ENCODE measurements at regions not wholly inside any gene's neighbourhood (a gene's known extent, or its start where the extent isn't known, plus 50 kb on each side); places are given as distances from the start of the nearest gene placed in this dataset.

DNA sequence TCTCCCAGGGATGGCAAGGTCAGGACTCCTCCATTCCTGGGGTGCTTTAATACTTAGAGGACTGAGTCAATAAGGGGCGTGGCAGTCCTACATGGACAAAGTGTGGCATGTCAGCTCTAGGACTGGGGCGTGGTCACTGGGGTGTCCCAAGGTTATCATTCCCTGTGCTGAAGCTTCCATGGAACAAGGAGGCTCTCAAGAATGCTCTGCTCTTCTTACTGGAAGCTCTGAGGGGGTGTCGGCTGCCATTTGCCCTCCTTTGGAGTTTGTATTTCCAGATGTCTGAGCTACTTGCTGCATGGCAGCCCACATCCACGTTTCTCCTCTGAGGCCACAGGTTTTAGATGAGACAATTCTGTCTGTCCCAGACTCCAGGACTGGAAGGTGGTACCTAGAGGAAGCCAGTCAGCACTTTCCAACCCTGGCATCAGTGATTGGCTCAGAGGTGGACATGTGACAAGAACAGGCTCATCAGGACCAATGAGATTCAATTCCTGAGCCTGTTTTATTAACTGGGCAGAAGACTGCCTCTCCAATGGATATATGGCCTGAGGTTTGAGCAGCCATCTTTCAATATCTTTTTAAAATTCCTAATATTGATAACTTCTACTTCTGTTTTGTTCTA, 128.9 kb upstream of the ARL4C start:
- Histone ChIP-seq H3K9me3 (ENCODE audit: control insufficient read depth in 2 of 2, low read length in 2 of 2) (no peaks in the 10 kb centered on the region), H3K4me3 (ENCODE audit: low read length in 2 of 2) (no peak overlapping the region), H3K27ac (ENCODE audit: low read length) (no peak overlapping the region), H3K36me3 (ENCODE audit: control insufficient read depth in 2 of 2, insufficient read depth in 2 of 2, low read length in 2 of 2) (no peaks in the 10 kb centered on the region), H3K4me1 (ENCODE audit: control insufficient read depth, insufficient read depth, low read length) (peaks cover under 1% of the 10 kb centered on the region), H3K27me3 (ENCODE audit: control insufficient read depth in 1 of 2, insufficient read depth in 2 of 2, low read length in 2 of 2) (no peaks in the 10 kb centered on the region), H3K9ac (ENCODE audit: low read length in 2 of 2) (no peak overlapping the region)

DNA sequence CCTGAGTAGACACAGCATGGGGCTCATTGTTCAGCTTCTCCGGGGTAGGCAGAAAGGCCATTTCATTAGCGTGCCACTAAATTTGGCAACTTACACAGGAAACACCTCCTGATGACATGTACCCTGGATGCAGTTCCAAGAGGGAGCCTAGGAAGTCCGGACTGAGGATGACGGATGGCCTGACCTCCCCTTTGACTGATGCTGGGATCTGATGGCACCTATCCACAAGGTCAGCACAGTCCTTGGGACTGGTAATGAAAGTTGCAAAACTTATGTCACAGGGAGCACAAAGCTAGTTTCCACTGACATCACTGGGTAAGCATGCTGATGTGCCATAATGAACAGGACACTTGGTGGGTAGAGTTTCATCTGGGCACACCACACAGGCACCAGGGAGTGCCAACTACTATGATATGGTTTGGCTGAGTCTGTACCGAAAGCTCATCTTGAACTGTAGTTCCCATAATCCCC, 126.7 kb upstream of the ARL4C start:
- Histone ChIP-seq H3K27ac (ENCODE audit: low read length) (no peak overlapping the region), H3K9me3 (ENCODE audit: control insufficient read depth in 2 of 2, low read length in 2 of 2) (no peaks in the 10 kb centered on the region), H3K27me3 (ENCODE audit: control insufficient read depth in 1 of 2, insufficient read depth in 2 of 2, low read length in 2 of 2) (no peaks in the 10 kb centered on the region), H3K4me3 (ENCODE audit: low read length in 2 of 2) (no peak overlapping the region), H3K36me3 (ENCODE audit: control insufficient read depth in 2 of 2, insufficient read depth in 2 of 2, low read length in 2 of 2) (no peaks in the 10 kb centered on the region), H3K9ac (ENCODE audit: low read length in 2 of 2) (no peak overlapping the region), H3K4me1 (ENCODE audit: control insufficient read depth, insufficient read depth, low read length) (no peaks in the 10 kb centered on the region)

DNA sequence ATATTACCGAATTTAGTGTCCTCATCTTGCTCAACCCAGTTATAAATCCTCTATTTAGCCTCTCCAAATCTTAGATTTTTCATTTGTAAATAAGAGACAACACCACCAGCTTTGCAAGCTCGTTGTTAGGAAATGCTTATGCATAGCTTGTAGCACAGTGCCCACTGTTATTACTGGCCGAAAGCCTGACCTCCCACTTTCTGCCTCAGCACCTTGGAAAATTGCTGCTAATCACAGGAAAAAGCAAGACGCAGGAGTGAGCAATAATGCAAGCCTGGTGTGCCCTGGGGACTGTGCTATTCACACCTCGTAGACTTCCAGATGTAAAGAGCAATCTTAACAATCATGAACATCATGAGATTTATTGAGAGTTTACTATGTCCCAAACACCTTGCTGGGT, 124.2 kb upstream of the ARL4C start:
- Histone ChIP-seq H3K4me1 (ENCODE audit: control insufficient read depth, insufficient read depth, low read length) (no peaks in the 10 kb centered on the region), H3K36me3 (ENCODE audit: control insufficient read depth in 2 of 2, insufficient read depth in 2 of 2, low read length in 2 of 2) (no peaks in the 10 kb centered on the region), H3K9ac (ENCODE audit: low read length in 2 of 2) (no peak overlapping the region), H3K4me3 (ENCODE audit: low read length in 2 of 2) (no peak overlapping the region), H3K27me3 (ENCODE audit: control insufficient read depth in 1 of 2, insufficient read depth in 2 of 2, low read length in 2 of 2) (no peaks in the 10 kb centered on the region), H3K9me3 (ENCODE audit: control insufficient read depth in 2 of 2, low read length in 2 of 2) (no peaks in the 10 kb centered on the region), H3K27ac (ENCODE audit: low read length) (no peak overlapping the region)

DNA sequence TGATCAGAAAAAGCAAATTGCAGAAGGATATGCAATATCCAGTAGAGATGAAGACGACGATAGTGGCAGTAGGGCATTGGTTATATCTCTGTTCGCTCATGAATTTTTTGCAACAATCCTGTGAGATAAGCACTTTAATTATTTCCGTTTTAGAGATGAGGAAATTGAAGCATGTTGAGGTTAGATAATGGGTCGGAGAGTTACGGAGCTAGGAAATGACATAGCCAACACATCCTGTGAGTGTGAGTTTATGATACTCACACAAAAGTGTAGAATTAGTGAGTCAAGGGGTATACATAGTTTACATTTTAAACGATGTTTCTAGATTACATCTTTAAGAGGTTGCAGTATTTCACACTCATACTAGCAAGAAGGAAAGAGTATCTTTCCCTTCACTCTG, 123.1 kb upstream of the ARL4C start:
- no peaks in the 10 kb centered on the region for H3K4me1 ChIP-seq (ENCODE audit: control insufficient read depth, insufficient read depth, low read length)
- H3K9me3 ChIP-seq (ENCODE audit: control insufficient read depth in 2 of 2, low read length in 2 of 2): no peaks in the 10 kb centered on the region
- no peaks in the 10 kb centered on the region for H3K27me3 ChIP-seq (ENCODE audit: control insufficient read depth in 1 of 2, insufficient read depth in 2 of 2, low read length in 2 of 2)
- H3K9ac ChIP-seq (ENCODE audit: low read length in 2 of 2): no peak overlapping the region
- H3K36me3 ChIP-seq (ENCODE audit: control insufficient read depth in 2 of 2, insufficient read depth in 2 of 2, low read length in 2 of 2): no peaks in the 10 kb centered on the region
- no peak overlapping the region for H3K27ac ChIP-seq (ENCODE audit: low read length)
- no peak overlapping the region for H3K4me3 ChIP-seq (ENCODE audit: low read length in 2 of 2)

DNA sequence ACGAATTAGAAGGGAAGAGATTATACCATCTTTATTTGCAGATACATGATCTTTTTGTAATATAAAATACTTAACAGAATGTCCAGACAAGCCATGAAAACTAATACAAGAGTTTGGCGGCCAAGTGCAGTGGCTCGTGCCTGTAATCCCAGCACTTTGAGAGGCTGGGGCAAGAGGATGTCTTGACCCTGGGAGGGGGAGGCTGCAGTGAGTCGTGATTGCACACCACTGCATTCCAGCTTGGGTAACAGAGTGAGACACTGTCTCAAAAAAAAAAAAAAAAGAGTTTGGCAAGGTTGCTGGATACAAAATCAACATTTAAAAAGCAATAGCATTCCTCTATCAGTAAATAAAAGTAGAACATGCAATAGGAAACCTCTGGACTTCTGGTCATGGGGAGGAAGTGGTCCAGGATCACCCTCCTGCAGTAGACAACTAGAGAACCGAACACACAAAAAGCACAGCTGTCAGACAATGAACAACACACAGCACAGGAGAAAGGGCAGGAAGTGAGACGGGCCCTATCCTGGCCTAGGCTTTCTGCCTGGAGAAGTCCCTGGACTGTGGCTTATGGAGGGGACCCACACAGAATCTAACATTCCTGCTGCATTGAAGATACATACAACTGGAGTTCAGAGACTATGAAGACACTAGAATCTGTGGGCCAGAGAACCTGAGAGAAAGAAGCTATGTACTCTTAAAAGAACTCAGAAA, 118.9 kb upstream of the ARL4C start:
- no peaks in the 10 kb centered on the region for H3K27me3 ChIP-seq (ENCODE audit: control insufficient read depth in 1 of 2, insufficient read depth in 2 of 2, low read length in 2 of 2)
- no peak overlapping the region for H3K27ac ChIP-seq (ENCODE audit: low read length)

DNA sequence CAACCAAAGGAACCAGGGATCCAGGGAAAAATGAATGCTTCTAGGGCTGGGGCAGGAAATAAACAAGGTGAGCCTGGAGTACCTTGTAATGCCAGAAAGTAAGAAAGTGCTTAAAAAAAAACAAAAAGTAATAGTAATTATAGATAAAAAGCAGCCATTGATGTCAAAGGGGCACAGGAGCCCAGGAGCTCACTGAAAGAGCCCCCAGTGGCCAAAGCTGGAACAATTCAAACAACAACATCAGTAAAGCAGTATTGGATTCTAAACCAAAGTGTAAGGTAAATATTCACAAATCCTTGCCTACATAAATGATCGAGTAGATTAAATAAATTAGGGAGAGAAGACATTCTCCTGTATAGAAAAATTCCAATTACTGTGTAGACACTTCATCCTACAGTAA, 114.3 kb upstream of the ARL4C start:
- Histone ChIP-seq H3K4me1 (ENCODE audit: control insufficient read depth, insufficient read depth, low read length) (no peaks in the 10 kb centered on the region), H3K9me3 (ENCODE audit: control insufficient read depth in 2 of 2, low read length in 2 of 2) (peaks cover 0 to 4% of the 10 kb centered on the region in 2 donors), H3K4me3 (ENCODE audit: low read length in 2 of 2) (no peak overlapping the region)

More for the DNA sequence above, 118.9 kb upstream of the ARL4C start:
- no peak overlapping the region for H3K9ac ChIP-seq (ENCODE audit: low read length in 2 of 2)
- H3K9me3 ChIP-seq (ENCODE audit: control insufficient read depth in 2 of 2, low read length in 2 of 2): peaks cover 0 to 4% of the 10 kb centered on the region in 2 donors
- H3K36me3 ChIP-seq (ENCODE audit: control insufficient read depth in 2 of 2, insufficient read depth in 2 of 2, low read length in 2 of 2): no peaks in the 10 kb centered on the region
- no peak overlapping the region for H3K4me3 ChIP-seq (ENCODE audit: low read length in 2 of 2)
- no peaks in the 10 kb centered on the region for H3K4me1 ChIP-seq (ENCODE audit: control insufficient read depth, insufficient read depth, low read length)

DNA sequence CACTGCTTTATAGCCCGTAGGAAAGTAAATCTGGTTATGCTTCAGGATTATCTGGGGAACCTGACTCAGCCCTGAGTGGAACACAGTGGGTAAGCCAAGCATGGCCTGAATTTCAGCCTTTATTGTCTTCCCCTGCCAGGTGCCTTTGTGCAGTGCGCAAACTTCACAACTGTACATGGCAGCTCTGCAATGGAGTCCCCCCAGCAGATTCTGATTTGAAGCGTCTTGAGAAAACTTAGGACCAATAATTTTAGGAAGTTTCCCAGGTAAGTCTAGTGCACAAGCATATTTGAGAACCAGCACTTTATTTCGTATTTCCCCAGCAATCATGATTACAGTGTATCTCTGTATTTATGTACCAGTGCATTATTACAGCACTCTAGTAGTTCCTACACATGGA, 112.1 kb upstream of the ARL4C start:
- Histone ChIP-seq H3K4me1 (ENCODE audit: control insufficient read depth, insufficient read depth, low read length) (no peaks in the 10 kb centered on the region), H3K36me3 (ENCODE audit: control insufficient read depth in 2 of 2, insufficient read depth in 2 of 2, low read length in 2 of 2) (no peaks in the 10 kb centered on the region), H3K9ac (ENCODE audit: low read length in 2 of 2) (no peak overlapping the region)

More for the DNA sequence above, 114.3 kb upstream of the ARL4C start:
- H3K36me3 ChIP-seq (ENCODE audit: control insufficient read depth in 2 of 2, insufficient read depth in 2 of 2, low read length in 2 of 2): no peaks in the 10 kb centered on the region
- no peaks in the 10 kb centered on the region for H3K27me3 ChIP-seq (ENCODE audit: control insufficient read depth in 1 of 2, insufficient read depth in 2 of 2, low read length in 2 of 2)
- no peak overlapping the region for H3K9ac ChIP-seq (ENCODE audit: low read length in 2 of 2)
- no peak overlapping the region for H3K27ac ChIP-seq (ENCODE audit: low read length)

DNA sequence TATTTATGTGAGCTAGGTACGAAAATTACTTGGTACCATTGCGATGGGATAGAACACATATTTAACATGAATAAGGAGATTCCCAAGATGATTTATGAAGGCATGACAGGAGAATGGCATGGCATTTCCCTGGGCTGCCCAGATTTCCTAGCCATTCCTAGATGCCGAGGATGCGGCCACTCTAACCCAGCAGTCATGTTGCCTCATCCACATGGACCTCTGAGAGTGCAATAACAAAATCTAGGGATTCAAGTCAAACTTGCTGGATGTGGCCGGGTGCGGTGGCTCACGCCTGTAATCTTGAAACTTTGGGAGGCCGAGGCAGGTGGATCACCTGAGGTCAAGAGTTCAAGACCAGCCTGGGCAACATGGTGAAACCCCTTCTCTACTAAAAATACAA, 110.8 kb upstream of the ARL4C start:
- Histone ChIP-seq H3K27me3 (ENCODE audit: control insufficient read depth in 1 of 2, insufficient read depth in 2 of 2, low read length in 2 of 2) (peaks cover 0 to 5% of the 10 kb centered on the region in 2 donors), H3K4me3 (ENCODE audit: low read length in 2 of 2) (no peak overlapping the region), H3K9ac (ENCODE audit: low read length in 2 of 2) (no peak overlapping the region), H3K4me1 (ENCODE audit: control insufficient read depth, insufficient read depth, low read length) (no peaks in the 10 kb centered on the region), H3K27ac (ENCODE audit: low read length) (no peak overlapping the region), H3K9me3 (ENCODE audit: control insufficient read depth in 2 of 2, low read length in 2 of 2) (peaks cover 0 to 4% of the 10 kb centered on the region in 2 donors), H3K36me3 (ENCODE audit: control insufficient read depth in 2 of 2, insufficient read depth in 2 of 2, low read length in 2 of 2) (no peaks in the 10 kb centered on the region)

More for the DNA sequence above, 112.1 kb upstream of the ARL4C start:
- Histone ChIP-seq H3K4me3 (ENCODE audit: low read length in 2 of 2) (no peak overlapping the region), H3K9me3 (ENCODE audit: control insufficient read depth in 2 of 2, low read length in 2 of 2) (peaks cover 0 to 4% of the 10 kb centered on the region in 2 donors), H3K27me3 (ENCODE audit: control insufficient read depth in 1 of 2, insufficient read depth in 2 of 2, low read length in 2 of 2) (peaks cover 0 to 5% of the 10 kb centered on the region in 2 donors), H3K27ac (ENCODE audit: low read length) (no peak overlapping the region)

DNA sequence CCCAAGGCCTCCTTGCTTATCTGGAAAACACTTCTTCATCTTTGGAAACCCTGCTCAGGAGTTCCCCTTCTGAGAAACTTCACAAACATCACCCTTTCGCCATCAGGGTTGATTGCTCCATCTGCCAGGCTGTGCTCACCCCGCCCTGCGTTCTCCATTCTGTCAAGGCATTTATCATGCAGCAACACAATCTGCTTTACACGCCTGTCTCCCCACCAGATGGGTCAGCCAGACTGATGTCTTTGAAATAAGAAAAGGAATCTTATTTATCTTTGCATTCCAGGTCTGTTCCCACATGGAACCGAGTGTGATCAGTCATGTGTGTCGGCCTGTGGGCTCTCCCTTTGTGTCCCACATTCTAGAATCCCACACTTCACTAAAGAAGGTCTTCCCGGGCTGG, 110.0 kb upstream of the ARL4C start:
- Histone ChIP-seq H3K36me3 (ENCODE audit: control insufficient read depth in 2 of 2, insufficient read depth in 2 of 2, low read length in 2 of 2) (no peaks in the 10 kb centered on the region), H3K4me3 (ENCODE audit: low read length in 2 of 2) (no peak overlapping the region), H3K4me1 (ENCODE audit: control insufficient read depth, insufficient read depth, low read length) (no peaks in the 10 kb centered on the region), H3K9me3 (ENCODE audit: control insufficient read depth in 2 of 2, low read length in 2 of 2) (peaks cover 0 to 3% of the 10 kb centered on the region in 2 donors), H3K27me3 (ENCODE audit: control insufficient read depth in 1 of 2, insufficient read depth in 2 of 2, low read length in 2 of 2) (peaks cover 0 to 5% of the 10 kb centered on the region in 2 donors), H3K9ac (ENCODE audit: low read length in 2 of 2) (no peak overlapping the region), H3K27ac (ENCODE audit: low read length) (no peak overlapping the region)

DNA sequence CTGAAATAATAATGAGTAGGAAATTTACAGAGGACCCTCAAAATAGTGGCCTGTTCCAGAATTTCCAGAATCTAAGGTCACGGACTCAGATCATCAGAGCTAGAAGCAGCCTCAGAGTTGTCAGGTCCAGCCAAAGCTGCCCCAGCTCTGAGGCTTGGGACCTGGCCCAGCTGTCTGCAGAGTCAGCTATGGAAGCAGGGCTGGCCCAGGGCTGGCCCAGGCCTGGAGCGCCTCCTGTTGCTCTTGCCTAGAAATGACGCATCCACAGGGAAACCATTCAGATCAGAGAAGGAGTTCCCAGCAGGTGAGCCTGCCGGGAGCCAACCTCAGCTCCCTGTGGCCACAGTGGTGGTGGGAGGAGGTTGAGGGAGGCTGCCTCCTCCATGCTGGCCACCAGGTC, 106.7 kb upstream of the ARL4C start:
- Histone ChIP-seq H3K9ac (ENCODE audit: low read length in 2 of 2) (no peak overlapping the region), H3K4me1 (ENCODE audit: control insufficient read depth, insufficient read depth, low read length) (no peaks in the 10 kb centered on the region), H3K9me3 (ENCODE audit: control insufficient read depth in 2 of 2, low read length in 2 of 2) (no peaks in the 10 kb centered on the region), H3K27me3 (ENCODE audit: control insufficient read depth in 1 of 2, insufficient read depth in 2 of 2, low read length in 2 of 2) (peaks cover 0 to 5% of the 10 kb centered on the region in 2 donors), H3K27ac (ENCODE audit: low read length) (no peak overlapping the region), H3K36me3 (ENCODE audit: control insufficient read depth in 2 of 2, insufficient read depth in 2 of 2, low read length in 2 of 2) (no peaks in the 10 kb centered on the region), H3K4me3 (ENCODE audit: low read length in 2 of 2) (no peak overlapping the region)

DNA sequence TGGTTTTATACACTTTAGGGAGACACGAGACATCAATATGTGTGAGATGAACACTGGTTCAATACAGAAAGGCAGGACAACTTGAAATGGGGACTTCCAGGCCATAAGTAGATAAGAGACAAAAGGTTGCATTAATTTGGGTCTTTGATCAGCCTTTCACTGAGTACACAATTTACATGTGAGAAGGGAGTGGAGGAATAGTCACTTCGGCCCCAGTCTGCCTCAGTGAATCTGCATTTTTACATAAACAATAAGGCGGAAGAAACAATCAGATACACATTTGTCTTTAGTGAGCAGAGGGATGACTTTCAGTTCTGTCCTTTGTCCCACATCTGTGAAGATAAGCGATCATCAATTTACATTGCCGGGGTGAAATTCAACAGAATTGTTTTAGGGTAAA, 104.3 kb upstream of the ARL4C start:
- H3K27me3 ChIP-seq (ENCODE audit: control insufficient read depth in 1 of 2, insufficient read depth in 2 of 2, low read length in 2 of 2): peaks cover 0 to 5% of the 10 kb centered on the region in 2 donors
- H3K9me3 ChIP-seq (ENCODE audit: control insufficient read depth in 2 of 2, low read length in 2 of 2): no peaks in the 10 kb centered on the region
- no peak overlapping the region for H3K9ac ChIP-seq (ENCODE audit: low read length in 2 of 2)

More for the DNA sequence above, 104.3 kb upstream of the ARL4C start:
- no peaks in the 10 kb centered on the region for H3K36me3 ChIP-seq (ENCODE audit: control insufficient read depth in 2 of 2, insufficient read depth in 2 of 2, low read length in 2 of 2)
- H3K4me3 ChIP-seq (ENCODE audit: low read length in 2 of 2): no peak overlapping the region
- no peaks in the 10 kb centered on the region for H3K4me1 ChIP-seq (ENCODE audit: control insufficient read depth, insufficient read depth, low read length)
- no peak overlapping the region for H3K27ac ChIP-seq (ENCODE audit: low read length)

All from stomach smooth muscle (tissue), 2 donors.